Activated T-helper 1 cell treated with Interleukin-2 at 50 U/mL for 16 hours (primary cell): ENCODE measurements at regions not wholly inside any gene's neighbourhood (a gene's known extent, or its start where the extent isn't known, plus 50 kb on each side); places are given as distances from the start of the nearest gene placed in this dataset.

ENCODE experiments used
- DNase-seq: peaks from one replicate; pipeline ENCODE4 v3.0.0-alpha.2; 2020; ENCODE audit warnings: low read depth

DNA sequence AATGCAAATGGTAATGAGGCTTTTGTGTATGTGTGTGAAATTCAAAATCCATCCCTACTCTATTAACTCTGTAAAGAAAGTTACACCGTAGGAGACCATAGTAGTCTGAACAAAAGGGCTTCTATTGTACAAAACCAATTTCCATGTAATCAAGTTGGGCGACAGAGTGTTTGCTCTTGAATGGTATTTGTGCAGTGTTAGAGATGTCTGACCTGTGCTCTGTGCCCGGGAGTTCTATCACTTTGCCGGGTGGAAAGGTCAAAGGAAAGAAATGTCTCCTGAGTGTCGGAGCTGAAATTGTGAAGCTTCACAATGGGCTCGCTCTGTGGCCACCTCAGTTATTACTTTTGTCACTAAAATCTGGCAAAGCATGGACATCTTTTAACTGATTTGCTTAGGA, 312.0 kb downstream of the SAMD5 start:
- no peak for DNase-seq

DNA sequence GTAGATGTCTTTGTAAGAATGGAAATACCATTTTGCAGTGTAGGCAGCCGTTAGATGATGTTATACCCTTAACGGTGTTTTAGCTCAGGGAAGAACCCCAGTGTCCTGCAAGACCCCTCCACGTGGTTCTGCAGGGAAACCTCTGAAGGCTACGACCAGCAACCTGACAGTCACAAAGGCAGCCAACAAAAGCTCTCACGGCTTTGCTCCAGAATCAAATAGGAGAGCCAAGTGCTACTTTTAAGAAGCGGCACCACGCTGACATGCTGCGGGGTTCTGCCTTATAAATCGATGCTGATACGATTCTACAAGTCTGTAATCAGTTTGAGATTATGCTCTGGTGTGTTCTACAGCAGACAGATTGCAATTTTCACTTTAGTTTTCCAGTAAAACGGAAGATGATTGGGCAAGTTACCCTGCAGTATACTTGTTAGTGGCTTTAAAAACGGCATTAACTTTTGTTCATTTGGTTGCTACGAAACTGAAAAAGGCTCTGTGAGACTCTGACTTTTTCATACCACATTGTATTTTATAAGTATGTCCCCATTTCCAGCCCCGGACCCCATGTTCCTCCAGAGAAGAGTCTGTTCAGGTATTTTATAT, 312.9 kb downstream of the SAMD5 start:
- DNase-seq: no peak

DNA sequence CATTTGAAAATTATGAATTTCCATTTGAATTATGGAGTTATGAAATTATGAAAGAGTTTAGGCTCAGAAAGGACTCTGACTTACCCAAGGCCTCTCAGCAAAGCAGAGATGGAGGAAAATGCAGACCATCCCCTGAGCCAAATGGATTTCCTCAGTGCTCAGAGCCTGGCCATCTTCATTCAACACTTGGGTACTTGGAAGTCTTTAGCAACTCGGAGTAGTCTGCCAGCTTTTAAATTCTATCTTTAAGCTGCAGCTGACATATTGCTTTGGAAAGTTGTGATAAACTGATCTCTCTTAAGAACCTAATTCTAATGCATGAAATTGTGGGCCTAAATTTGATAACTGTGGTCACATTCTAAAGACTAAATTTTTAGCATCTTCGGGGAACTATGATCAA, 315.4 kb downstream of the SAMD5 start:
- no peak for DNase-seq

DNA sequence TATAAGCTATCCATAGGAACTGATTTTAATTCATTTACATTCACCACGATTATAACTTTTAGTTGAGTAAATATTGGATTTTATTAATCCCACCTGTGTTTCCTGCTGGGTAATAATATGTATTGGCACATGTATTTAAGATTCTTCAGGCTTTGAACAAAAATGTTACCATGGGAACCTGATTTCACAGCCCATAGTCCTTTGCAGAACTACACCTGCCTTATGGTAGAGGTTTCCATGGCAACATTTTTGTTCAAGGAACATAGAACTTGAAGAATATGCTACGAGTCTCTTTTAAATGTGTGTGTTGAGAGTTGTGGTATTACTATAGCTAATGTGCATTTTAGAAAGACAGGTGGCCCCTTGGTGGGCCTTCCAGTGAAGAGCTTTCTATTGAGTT, 317.4 kb downstream of the SAMD5 start:
- DNase-seq: no peak

DNA sequence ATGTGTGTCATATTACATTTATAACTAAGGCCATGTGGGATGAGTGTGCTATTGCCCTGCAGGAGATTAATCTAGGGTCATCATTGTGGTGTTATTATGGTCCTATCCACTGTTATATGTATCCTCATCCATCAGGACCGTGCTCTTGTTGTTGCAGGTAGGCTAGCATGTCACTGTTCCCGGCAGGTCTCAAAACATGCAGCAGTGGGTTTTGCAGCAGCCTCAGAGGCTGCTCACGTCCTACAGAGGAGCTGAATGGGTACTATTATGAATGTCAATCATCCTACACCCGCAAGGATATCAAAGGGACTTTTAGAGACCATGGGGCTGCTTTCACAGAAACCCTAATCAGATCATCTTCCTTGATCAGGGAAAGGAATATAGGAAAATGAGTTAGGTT, 318.2 kb downstream of the SAMD5 start:
- DNase-seq: no peak

DNA sequence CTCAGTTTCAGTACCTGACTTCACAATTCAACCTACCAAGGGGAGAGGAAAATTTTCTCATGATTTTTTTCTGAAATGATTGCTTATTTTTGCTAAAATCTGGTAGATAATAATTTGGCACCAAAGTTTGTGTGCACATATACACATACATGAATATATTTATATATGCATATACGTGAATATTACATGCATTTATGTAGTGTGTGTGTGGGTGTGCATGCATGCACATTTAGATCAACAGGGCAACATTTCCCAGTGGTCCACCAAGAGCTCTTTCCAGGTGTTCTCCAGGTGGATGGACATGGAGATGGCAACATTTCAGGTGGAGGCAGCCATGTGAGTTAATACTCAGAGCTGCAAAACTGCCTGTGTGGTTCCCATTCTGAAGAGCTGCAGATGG, 320.9 kb downstream of the SAMD5 start:
- DNase-seq: no peak

DNA sequence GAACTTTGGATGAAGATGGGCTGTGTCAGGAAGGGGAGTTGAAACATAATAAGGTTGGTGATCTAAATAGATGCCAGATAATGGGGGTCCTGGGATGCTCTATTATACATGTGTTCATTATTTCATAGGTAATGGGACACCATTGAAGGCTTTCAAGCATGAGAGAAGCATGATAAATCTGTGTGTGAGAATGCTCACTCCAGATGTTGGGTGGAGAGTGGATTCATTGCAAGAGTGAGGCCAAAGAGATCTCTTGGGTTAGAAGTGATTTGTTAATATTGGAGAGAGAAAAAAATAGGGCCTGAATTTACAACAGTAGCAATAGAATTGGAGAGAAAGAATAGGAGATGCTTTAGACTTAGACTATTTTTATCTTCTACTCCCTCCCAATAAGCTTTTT, 321.3 kb downstream of the SAMD5 start:
- no peak for DNase-seq

DNA sequence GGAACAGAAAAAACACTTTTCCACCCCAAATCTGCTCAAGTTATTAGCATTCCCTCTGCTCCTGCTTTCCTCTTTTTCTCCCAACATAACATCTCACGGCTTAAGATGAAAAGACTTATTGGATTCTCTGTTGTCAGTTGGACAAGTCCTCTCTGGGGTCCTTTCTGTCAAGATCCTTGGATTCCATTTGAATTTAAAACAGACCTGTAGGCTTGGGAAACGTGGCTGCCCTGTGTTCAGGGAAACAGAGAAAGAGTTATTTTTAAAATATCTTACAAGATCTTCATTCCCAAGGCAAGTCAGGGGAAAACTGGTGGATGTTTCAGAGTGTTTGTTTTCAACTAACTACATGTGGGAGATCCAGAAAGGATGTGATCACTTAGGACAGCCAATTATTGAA, 322.9 kb downstream of the SAMD5 start:
- no peak for DNase-seq

DNA sequence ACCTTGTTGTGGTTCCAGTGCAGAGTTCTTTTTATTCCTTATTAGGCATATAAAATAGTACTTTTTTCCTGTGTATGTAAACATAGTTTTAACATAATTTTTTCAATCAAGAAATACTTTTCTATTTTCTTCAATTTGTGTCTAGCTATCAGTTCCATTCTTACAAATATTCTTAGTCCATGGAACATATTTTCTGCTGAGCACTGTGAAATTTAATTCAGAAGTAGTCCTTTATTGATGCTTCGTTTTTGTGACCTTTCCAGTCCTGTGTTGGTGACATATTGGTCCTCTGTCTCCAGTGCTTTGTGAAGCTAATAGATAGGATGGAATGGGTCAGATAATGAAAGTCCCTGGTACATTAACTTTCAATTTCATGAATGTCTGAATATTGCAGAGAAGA, 325.1 kb downstream of the SAMD5 start:
- DNase-seq: no peak

DNA sequence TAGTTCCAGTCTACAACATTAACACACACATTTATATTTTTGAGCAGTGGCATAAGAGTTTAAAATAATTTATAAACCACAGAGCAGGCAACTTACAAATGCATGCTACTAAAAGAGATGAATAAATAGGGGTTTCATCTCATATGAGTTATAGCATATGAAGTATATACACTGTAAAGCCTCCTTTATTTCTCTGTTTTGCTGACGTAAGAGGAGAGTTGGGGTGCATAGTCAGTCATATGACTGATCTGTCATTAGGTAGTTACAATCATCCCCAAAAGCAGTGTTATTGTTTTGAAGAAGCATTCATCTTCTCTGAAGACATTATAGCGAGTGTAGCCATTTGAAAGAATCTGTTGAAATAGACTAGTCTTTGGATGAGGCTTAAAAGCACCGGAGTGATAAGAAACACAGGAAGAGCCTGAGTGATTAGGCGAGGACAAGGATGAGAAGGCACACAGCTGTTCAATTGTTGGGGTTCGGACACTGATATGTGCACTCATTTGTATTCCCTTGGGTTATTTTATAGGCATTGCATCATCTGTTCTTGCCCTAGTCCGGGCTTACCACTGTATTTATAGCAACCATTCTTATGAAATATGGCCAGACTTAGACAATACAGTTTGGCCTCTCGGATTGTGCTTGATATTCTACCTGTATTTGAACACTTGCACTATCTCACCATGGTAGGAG, 325.7 kb downstream of the SAMD5 start:
- no peak for DNase-seq

DNA sequence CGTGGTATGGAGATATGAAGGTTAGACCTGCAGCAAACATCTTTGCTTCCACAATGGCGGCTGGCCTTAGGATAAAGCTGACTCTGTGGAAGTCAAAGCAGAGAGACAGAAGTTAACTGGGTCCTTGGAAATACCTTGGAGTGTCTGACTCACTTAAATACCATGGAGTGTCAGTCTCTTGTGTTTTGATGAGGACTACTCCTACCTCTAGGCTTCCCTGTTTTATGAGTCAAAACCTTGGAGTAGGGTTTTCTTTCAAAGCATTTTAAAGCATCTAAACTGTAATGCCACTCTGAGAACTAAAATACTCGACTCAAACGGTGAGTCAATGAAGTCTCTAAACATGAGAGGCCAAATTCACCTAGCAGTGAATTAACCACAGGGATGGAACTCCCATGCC, 329.1 kb downstream of the SAMD5 start:
- no peak for DNase-seq

DNA sequence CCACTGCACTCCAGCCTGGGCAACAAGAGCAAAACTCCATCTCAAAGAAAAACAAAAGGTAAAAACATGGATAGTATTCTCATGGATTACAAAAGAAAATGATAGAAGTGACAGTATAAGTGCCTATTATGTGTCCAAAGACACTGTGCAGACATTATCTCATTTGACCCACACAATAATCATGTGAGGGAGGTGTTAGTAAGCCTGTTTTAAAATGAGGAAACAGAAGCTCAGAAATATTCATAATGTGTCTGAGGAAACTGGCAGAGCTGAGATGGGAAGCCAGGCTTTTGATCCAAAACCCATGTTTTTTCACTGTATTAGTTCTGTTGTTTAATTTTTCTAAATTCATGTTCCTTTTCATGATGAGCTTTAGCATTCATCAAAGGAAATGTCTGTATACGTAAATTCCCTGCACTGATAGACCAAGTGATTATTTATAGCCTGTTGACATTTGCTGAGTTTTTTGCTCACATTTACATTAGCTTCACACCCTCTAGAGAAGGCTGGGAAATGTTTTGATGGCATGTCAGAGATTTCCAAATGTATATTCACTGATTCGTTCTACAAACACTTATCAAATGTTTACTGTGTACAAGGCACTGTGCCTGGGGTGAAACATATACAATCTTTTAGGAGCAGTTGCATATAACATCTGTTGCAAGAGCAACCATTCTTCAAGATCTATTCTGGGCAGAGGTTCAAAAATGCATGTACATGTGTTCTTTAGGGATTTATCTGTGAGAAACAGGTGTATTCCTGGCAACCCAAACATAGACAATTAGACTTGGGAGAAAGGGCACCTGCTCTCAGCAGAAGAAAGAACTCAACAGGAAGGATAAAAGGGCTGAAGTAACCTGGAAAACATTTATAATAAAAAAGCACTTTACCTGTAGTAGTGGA, 331.5 kb downstream of the SAMD5 start:
- no peak for DNase-seq

DNA sequence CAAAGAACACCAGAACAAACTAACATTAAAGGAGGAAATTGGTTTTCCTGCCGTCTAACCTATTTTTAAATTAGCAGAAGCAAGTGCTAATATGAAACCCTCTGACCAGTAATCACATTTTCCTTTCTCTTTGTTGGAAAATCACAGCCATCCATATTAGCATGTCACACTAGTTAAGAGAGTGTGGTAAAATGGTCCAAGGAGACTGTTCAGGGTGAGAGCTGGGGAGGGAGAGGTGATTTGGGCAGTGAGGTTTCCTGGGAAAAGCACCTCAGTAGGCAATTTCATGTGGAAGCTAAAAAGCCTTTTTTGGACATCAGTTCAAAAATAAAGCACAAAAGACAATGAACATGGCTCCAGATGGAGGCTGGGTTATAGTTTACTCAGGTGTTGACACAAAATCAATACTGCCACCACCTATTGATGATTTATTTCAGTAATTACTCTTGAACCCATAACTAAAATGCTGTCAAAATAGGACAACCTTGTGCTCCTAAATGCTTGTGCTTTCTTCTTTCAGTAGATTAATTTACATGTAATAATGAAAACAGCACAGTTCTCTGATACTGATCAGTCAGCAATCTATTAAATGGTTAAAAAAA, 333.2 kb downstream of the SAMD5 start:
- no peak for DNase-seq

DNA sequence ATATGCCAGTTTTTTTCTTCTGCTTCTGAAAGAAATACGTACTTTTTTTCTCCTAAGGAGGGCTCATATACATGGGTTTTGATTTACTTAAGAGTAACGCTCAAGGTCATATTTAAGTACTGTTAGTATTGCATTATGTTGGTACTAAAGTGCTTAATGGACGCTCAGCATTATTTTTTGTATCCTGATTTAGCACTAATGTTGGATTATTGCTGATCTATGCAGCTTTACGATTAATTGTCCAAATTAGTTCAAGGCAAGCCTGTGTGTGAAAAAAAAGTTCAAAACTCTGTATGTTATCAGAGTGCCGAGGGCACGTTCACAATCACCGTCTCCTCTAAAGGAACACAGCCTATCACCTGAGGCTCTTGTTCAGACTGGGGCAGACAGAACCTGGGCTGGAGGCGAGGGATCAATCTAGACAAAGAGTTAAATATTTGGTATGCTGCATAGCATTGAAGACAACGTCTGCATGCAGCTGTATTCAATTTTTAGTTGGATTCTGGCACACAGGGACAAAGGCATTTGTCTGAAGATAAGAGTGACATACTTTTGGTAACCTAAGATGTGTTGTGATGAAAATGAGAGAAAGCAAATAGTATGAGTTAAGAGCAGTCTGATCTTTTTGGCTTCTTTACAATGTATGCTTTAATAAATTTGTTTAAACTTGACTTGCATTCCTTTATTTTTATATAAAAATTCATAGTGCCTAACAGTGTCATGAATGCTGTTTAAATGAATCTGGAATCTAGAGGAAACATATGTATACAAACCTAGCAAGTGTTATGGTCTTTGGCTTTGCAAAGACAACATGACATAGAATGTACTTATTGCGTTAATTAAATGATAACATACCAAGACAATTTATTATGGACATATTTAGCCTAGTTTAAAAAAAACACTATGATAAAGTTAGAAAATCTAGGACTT, 341.2 kb downstream of the SAMD5 start:
- DNase-seq: no peak

DNA sequence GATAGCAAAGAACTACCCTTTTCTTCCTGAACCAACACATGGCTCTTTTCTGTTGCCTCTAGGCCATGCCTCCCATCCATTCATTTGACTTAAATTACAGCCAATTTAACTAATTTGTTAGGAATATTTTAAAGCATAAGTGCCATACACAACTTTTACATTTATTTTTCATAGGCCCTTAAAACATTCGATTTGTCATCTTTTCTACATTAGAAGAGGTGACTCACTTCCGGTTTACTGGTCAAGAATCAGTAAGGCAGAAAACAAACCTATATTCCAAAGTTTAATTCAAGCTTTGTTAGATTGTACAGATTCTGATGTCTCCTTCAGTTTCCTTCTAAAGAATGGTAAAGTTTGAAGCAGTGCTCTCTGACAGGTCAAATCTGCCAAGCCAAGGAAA, 344.3 kb downstream of the SAMD5 start:
- no peak for DNase-seq

DNA sequence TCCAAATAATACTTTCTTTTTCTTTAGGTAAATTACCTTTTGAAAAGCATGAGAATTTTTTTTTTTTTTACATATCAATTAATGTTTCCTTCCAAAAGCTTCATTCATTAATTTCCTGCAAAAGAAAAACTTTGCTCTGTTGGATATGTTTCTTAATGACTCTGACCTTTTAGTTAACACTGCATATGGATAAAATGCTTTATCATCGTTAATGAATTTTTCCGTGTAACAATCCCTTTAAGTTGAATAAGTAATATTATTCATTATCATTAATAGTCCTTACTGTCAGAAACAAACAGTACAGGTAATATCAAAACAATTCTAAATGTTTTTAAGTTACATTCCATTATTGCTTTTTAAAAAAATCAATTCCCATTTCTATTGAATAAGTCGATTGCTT, 345.1 kb downstream of the SAMD5 start:
- no peak for DNase-seq

DNA sequence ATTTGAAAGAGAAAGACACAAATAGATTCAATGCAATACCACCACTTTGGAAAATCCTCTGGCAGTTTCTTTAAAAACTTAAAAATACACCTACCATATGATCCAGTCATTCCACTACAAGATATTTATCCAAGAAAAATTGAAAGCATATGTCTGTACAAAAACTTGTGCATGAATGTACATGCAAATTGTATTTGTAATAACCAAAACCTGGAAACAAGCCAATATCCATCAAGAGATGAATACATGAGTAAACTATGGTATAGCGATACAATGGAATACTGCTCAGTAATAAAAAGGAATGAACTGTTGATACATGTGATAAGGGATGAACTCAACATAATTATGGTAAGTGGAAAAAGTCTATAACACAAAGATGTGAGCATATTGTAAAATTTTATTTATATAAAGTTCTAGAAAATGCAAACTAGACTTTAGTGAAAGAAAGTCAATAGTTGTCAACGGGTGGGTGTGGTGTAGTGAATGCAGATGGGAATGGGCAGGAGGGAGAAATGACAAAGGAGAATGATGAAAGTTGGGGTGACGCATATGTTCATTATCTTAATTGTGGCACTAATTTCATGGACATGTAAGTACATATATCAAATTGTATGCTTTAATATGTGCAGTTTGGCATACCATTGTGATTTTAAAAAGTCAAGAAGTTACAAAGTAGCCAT, 347.5 kb downstream of the SAMD5 start:
- DNase-seq: no peak

DNA sequence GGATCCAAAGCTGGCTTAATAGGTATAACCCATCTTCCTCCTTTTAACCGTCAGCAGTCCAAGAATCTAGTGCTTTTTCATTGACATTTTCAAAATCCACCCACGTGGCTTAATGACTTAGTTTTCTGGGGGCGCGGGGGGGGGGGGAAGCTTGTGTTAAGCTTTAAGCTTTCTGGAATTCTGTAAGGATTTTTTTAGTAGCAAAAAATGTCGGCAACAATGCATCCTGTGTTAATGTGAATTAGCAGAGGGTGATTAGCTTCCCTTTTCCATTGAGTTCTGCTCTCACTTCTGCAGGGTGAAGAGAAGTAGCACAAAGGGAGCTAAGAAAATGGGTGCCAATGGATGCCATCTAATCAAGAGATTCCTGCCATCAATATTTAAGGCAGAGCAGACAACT, 348.2 kb downstream of the SAMD5 start:
- DNase-seq: no peak

DNA sequence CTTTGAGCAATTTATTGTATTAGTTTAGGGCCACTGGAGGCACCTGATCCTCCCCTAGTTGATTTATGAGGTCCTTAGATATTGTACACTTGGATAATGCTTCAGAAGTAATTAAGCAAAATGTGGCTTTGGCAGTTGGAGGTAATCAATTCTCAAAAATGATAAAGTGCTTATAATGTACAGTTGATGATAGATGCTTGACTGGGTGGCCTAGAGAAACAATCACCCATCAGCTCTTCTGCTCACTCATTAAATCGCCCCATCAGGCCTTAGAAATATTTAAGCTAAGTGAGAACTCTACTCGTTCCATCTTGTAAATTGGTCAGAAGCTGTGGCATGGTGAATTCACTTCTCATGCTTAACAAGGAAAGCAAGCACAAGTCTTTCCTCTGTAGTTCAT, 349.9 kb downstream of the SAMD5 start:
- no peak for DNase-seq

DNA sequence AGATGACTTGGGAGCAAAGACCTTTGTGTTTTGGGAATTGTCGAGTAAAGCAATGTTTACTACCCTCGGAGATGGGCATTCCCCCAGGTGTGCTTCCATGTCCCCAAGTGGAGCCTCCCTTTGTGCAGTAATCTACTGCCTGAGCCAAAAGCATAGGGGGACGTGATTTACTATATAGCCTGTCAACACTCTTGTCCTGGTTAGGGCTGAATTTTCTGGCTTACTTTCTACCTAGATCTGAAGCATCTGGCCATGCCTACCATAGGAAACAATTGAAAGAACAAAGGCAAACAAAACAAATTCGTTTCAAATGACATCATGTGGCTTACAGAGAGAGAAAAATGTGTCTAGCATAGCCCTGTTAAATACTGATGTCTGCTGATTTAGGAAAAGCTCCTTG, 350.6 kb downstream of the SAMD5 start:
- no peak for DNase-seq

DNA sequence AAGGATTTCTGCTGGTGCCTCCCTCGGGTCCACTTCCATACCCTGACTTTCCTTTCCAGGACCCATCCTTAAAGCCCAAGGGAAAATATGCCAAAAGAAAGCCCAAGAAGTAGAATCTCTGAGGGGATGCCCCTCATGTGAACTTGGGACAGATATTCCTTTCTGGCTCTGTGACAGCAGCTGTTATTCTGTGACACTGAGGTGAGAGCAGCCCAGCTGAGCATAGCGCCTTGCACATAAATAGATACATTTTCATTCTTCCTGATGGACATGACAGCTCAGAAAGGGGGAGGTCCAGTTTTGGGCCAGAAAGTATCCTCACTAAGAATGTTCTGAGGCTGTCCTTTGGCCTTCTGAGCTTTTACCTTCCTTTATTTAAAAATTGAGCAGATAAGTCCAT, 353.2 kb downstream of the SAMD5 start:
- no peak for DNase-seq
